Astrocyte (in vitro differentiated cells and primary cell): ENCODE measurements at regions not wholly inside any gene's neighbourhood (a gene's known extent, or its start where the extent isn't known, plus 50 kb on each side); places are given as distances from the start of the nearest gene placed in this dataset.

Source experiments
- DNase-seq: peaks from one replicate; pipeline ENCODE4 v3.0.0-alpha.2; 2010; ENCODE audit warnings: low read depth
- FAIRE-seq: peaks from 2 replicates; lab custom pipeline; 2011; peaks lifted over from hg19 to GRCh38; lab: Jason Lieb, UNC
- H2AFZ ChIP-seq: 2 replicates; pipeline ENCODE4 v1.6.0; 2012; ENCODE audit warnings: low read depth, low read length, inconsistent platforms
- H3K27ac ChIP-seq: 2 replicates; pipeline ENCODE4 v1.5.1; 2011; ENCODE audit warnings: low read depth, low read length, inconsistent platforms
- H3K27me3 ChIP-seq: 2 replicates; pipeline ENCODE4 v1.6.0; 2011; ENCODE audit warnings: low read length, inconsistent platforms; ENCODE audit not compliant: insufficient read depth
- H3K36me3 ChIP-seq: 2 replicates; pipeline ENCODE4 v1.5.1; 2011; ENCODE audit warnings: low read length, inconsistent platforms; ENCODE audit not compliant: insufficient read depth
- H3K4me1 ChIP-seq: 2 replicates; pipeline ENCODE4 v1.5.1; 2011; ENCODE audit warnings: low read length, inconsistent platforms; ENCODE audit not compliant: insufficient read depth
- H3K4me2 ChIP-seq: 2 replicates; pipeline ENCODE4 v1.6.0; 2012; ENCODE audit warnings: low read length, inconsistent platforms
- H3K4me3 ChIP-seq: 2 replicates; pipeline ENCODE4 v1.5.1; 2011; ENCODE audit warnings: low read depth, mild to moderate bottlenecking, low read length, inconsistent platforms; ENCODE audit not compliant: insufficient read depth
- H3K79me2 ChIP-seq: 2 replicates; pipeline ENCODE4 v1.6.0; 2012; ENCODE audit warnings: mild to moderate bottlenecking, low read length, inconsistent platforms; ENCODE audit not compliant: insufficient read depth
- H3K9ac ChIP-seq: 2 replicates; pipeline ENCODE4 v1.6.0; 2012; ENCODE audit warnings: mild to moderate bottlenecking, low read length, inconsistent platforms
- H3K9me3 ChIP-seq: 2 replicates; pipeline ENCODE4 v1.5.1; 2012; ENCODE audit warnings: low read depth, mild to moderate bottlenecking, low read length, inconsistent platforms; ENCODE audit not compliant: insufficient read depth
- H4K20me1 ChIP-seq: 2 replicates; pipeline ENCODE4 v1.6.0; 2012; ENCODE audit warnings: low read length, inconsistent platforms; ENCODE audit not compliant: insufficient read depth
- H3K27ac Mint-ChIP-seq: one replicate; pipeline ENCODE4 v1.8.0; 2021; ENCODE audit warnings: mild to moderate bottlenecking, mixed read lengths; ENCODE audit not compliant: unreplicated experiment
- H3K27me3 Mint-ChIP-seq: one replicate; pipeline ENCODE4 v1.8.0; 2021; ENCODE audit warnings: low read depth, mixed read lengths; ENCODE audit not compliant: unreplicated experiment
- H3K36me3 Mint-ChIP-seq: one replicate; pipeline ENCODE4 v1.8.0; 2021; ENCODE audit warnings: low read depth, mixed read lengths; ENCODE audit not compliant: unreplicated experiment
- H3K4me1 Mint-ChIP-seq: one replicate; pipeline ENCODE4 v1.8.0; 2021; ENCODE audit warnings: low read depth, mixed read lengths; ENCODE audit not compliant: unreplicated experiment
- H3K4me3 Mint-ChIP-seq: one replicate; pipeline ENCODE4 v1.8.0; 2021; ENCODE audit warnings: mild to moderate bottlenecking, moderate library complexity, mixed read lengths; ENCODE audit not compliant: unreplicated experiment
- H3K9me3 Mint-ChIP-seq: one replicate; pipeline ENCODE4 v1.8.0; 2021; ENCODE audit warnings: mild to moderate bottlenecking, mixed read lengths; ENCODE audit not compliant: unreplicated experiment
- EZH2 ChIP-seq: IDR thresholded peaks from 2 replicates; pipeline ENCODE4 v1.6.1; 2012; ENCODE audit warnings: mild to moderate bottlenecking, low read length, inconsistent platforms; ENCODE audit not compliant: insufficient read depth
- TF ChIP-seq, protein P1 (sequence below): IDR thresholded peaks from 2 replicates; pipeline ENCODE4 v1.5.1; 2011; ENCODE audit warnings: low read depth, mild to moderate bottlenecking, inconsistent platforms, low read length, moderate library complexity; ENCODE audit not compliant: insufficient read depth

DNA sequence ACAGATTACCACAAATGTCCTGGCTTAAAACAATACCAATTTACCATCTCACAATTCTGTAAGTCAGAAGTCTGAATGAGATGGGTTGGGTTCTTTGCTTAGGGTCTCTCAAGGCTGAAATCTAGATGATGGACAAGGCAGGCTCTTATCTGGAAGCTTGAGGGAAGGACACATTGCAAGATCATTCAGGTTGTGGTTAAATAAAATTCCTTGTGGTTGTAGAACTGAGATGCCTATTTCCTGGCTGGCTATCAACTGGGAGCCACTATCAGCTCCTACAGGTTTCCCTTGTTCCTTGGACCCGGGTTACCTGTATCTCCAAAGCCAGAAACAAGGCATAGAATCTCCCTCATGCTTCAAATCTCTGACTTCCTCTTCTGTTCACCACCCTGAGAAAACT lies 148.4 kb downstream of the MDFIC start:
- H2AFZ ChIP-seq = no peak overlapping the region
- no peak overlapping the region for H3K27ac ChIP-seq
- FAIRE-seq = no peak
- H3K27me3 ChIP-seq = no peaks in the 10 kb centered on the region
- no peaks in the 10 kb centered on the region for H3K79me2 ChIP-seq
- no peaks in the 10 kb centered on the region for H3K4me1 ChIP-seq
- no peak overlapping the region for H3K4me3 ChIP-seq
- H3K27me3 Mint-ChIP-seq = no peaks in the 10 kb centered on the region
- H4K20me1 ChIP-seq = no peaks in the 10 kb centered on the region
- TF ChIP-seq EZH2 = no peak
- TF ChIP-seq, protein P1, sequence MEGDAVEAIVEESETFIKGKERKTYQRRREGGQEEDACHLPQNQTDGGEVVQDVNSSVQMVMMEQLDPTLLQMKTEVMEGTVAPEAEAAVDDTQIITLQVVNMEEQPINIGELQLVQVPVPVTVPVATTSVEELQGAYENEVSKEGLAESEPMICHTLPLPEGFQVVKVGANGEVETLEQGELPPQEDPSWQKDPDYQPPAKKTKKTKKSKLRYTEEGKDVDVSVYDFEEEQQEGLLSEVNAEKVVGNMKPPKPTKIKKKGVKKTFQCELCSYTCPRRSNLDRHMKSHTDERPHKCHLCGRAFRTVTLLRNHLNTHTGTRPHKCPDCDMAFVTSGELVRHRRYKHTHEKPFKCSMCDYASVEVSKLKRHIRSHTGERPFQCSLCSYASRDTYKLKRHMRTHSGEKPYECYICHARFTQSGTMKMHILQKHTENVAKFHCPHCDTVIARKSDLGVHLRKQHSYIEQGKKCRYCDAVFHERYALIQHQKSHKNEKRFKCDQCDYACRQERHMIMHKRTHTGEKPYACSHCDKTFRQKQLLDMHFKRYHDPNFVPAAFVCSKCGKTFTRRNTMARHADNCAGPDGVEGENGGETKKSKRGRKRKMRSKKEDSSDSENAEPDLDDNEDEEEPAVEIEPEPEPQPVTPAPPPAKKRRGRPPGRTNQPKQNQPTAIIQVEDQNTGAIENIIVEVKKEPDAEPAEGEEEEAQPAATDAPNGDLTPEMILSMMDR = no peak
- H3K36me3 ChIP-seq = no peaks in the 10 kb centered on the region
- peak; percentile 49 for DNase-seq
- no peaks in the 10 kb centered on the region for H3K36me3 Mint-ChIP-seq
- H3K9me3 Mint-ChIP-seq = no peaks in the 10 kb centered on the region
- no peaks in the 10 kb centered on the region for H3K9me3 ChIP-seq
- no peak overlapping the region for H3K27ac Mint-ChIP-seq
- H3K9ac ChIP-seq = no peak overlapping the region
- no peak overlapping the region for H3K4me3 Mint-ChIP-seq
- H3K4me2 ChIP-seq = no peak overlapping the region
- H3K4me1 Mint-ChIP-seq = no peaks in the 10 kb centered on the region
